Loucy (cell line): ENCODE measurements at regions not wholly inside any gene's neighbourhood (a gene's known extent, or its start where the extent isn't known, plus 50 kb on each side); places are given as distances from the start of the nearest gene placed in this dataset.

Experiments
- CTCF ChIP-seq: fragments of 200-600 bp; sonication (generic); conservative IDR thresholded peaks from 2 replicates; pipeline ENCODE4 v1.5.1; 2014; ENCODE audit warnings: mild to moderate bottlenecking, antibody characterized with exemption, low read length
- EZH2phosphoT487 ChIP-seq: fragments of 200-600 bp; IDR thresholded peaks from 2 replicates; pipeline ENCODE4 v1.6.1; 2018; ENCODE audit warnings: antibody characterized with exemption, mild to moderate bottlenecking, moderate library complexity, borderline replicate concordance

GRCh38 chr3:102896851-102897621, 462.2 kb downstream of the ZPLD1 start:
- no peak for TF ChIP-seq CTCF
- TF ChIP-seq EZH2phosphoT487 = no peak
